GM06990 (cell line): ENCODE measurements at regions not wholly inside any gene's neighbourhood (a gene's known extent, or its start where the extent isn't known, plus 50 kb on each side); places are given as distances from the start of the nearest gene placed in this dataset.

Source experiments
- DNase-seq: peaks from one replicate; pipeline ENCODE4 v3.0.0-alpha.2; 2011; ENCODE audit not compliant: insufficient read length; ENCODE audit errors: extremely low read depth
- H3K27me3 ChIP-seq: replicated peaks from 2 replicates; pipeline ENCODE4 v1.6.0; 2011; ENCODE audit warnings: low read length; ENCODE audit not compliant: control insufficient read depth, insufficient read depth
- H3K36me3 ChIP-seq: 2 replicates; pipeline ENCODE4 v1.5.1; 2011; ENCODE audit warnings: low read length; ENCODE audit not compliant: control insufficient read depth, insufficient read depth
- H3K4me3 ChIP-seq: replicated peaks from 2 replicates; pipeline ENCODE4 v1.5.1; 2011; ENCODE audit warnings: low read depth, mild to moderate bottlenecking, control low read depth, low read length
- CTCF ChIP-seq: IDR thresholded peaks from 2 replicates; pipeline ENCODE4 v1.5.1; 2011; ENCODE audit warnings: low read length, control low read depth, mild to moderate bottlenecking, inconsistent platforms; ENCODE audit not compliant: insufficient read depth, poor library complexity, severe bottlenecking

- no peak overlapping the region for H3K4me3 ChIP-seq
- DNase-seq, result no peak
- no peaks in the 10 kb centered on the region for H3K27me3 ChIP-seq
- TF ChIP-seq CTCF, result no peak
- no peaks in the 10 kb centered on the region for H3K36me3 ChIP-seq
Measured at GRCh38 chr2:18762667-18763066, 173.3 kb upstream of the NT5C1B start.

- Histone ChIP-seq H3K27me3 (no peaks in the 10 kb centered on the region), H3K4me3 (no peak overlapping the region), H3K36me3 (no peaks in the 10 kb centered on the region)
- no peak for DNase-seq
- no peak for TF ChIP-seq CTCF
Measured at GRCh38 chr2:18754286-18754685, 164.9 kb upstream of the NT5C1B start.

GRCh38 chr2:18753722-18754121 is 164.4 kb upstream of the NT5C1B start:
- no peaks in the 10 kb centered on the region for H3K36me3 ChIP-seq
- DNase-seq, result no peak
- no peak for TF ChIP-seq CTCF
- no peak overlapping the region for H3K4me3 ChIP-seq
- H3K27me3 ChIP-seq, result no peaks in the 10 kb centered on the region

- no peak overlapping the region for H3K4me3 ChIP-seq
- no peak for DNase-seq
- no peaks in the 10 kb centered on the region for H3K27me3 ChIP-seq
- H3K36me3 ChIP-seq, result no peaks in the 10 kb centered on the region
- no peak for TF ChIP-seq CTCF
Measured at GRCh38 chr2:18752667-18753422, 163.5 kb upstream of the NT5C1B start.

GRCh38 chr2:18752022-18752493 is 162.7 kb upstream of the NT5C1B start:
- no peak for TF ChIP-seq CTCF
- H3K27me3 ChIP-seq, result no peaks in the 10 kb centered on the region
- H3K36me3 ChIP-seq, result no peaks in the 10 kb centered on the region
- DNase-seq, result no peak
- no peak overlapping the region for H3K4me3 ChIP-seq
